ENCODE measurements at regions not wholly inside any gene's neighbourhood (a gene's known extent, or its start where the extent isn't known, plus 50 kb on each side); places are given as distances from the start of the nearest gene placed in this dataset.

- TF ChIP-seq ZNF462 (CRISPR knock-in tag; IDR thresholded peaks at IDR 0.05), result no peak
- TF ChIP-seq ETS1 (IDR thresholded peaks at IDR 0.05), result no peak
- no peak for TF ChIP-seq JUNB (IDR thresholded peaks at IDR 0.05; ENCODE audit: unreplicated experiment)
- no peak for TF ChIP-seq EZH2phosphoT487 (IDR thresholded peaks at IDR 0.05; ENCODE audit: unreplicated experiment)
- no peak for TF ChIP-seq CREB1 (CRISPR knock-in tag; IDR thresholded peaks at IDR 0.05; ENCODE audit: low read depth)
- no peak for TF ChIP-seq CTCF (conservative IDR thresholded peaks at IDR 0.05; ENCODE audit: low read depth in 2 of 2)
These were observed 566.4 kb upstream of the KCND2 start (continued) for GRCh38 chr7:119706608-119707007.

- Histone ChIP-seq H3K27me3 (ENCODE audit: insufficient read depth) (no peaks in the 10 kb centered on the region), H3K9me2 (ENCODE audit: insufficient read depth) (no peaks in the 10 kb centered on the region), H3K36me3 (ENCODE audit: insufficient read depth) (no peaks in the 10 kb centered on the region), H3K27ac (ENCODE audit: low read depth) (no peak overlapping the region), H3K4me3 (no peak overlapping the region), H2AFZ (no peak overlapping the region), H3K79me2 (replicated peaks; ENCODE audit: insufficient read depth) (no peaks in the 10 kb centered on the region), H3K4me1 (ENCODE audit: insufficient read depth) (no peaks in the 10 kb centered on the region), H4K20me1 (replicated peaks; ENCODE audit: insufficient read depth) (no peaks in the 10 kb centered on the region), H3F3A (replicated peaks; ENCODE audit: low read depth) (no peaks in the 10 kb centered on the region), H3K4me2 (no peak overlapping the region)
- H3K4me3 Mint-ChIP-seq, result no peak overlapping the region
- TF ChIP-seq EZH2phosphoT487 (IDR thresholded peaks at IDR 0.05; ENCODE audit: unreplicated experiment) (no peak), REST (IDR thresholded peaks at IDR 0.05; ENCODE audit: unreplicated experiment) (no peak)
- H3K9me3 Mint-ChIP-seq, result peaks cover under 1% of the 10 kb centered on the region; the same call in 1 of the 3 replicates
- no peak for DNase-seq (ENCODE audit: low spot score)
- no peak for ATAC-seq
- H3K27ac Mint-ChIP-seq, result no peak overlapping the region
- H3K27me3 Mint-ChIP-seq (ENCODE audit: insufficient read depth, low read depth, poor library complexity), result no peaks in the 10 kb centered on the region
- H3K36me3 Mint-ChIP-seq (ENCODE audit: low read depth), result peaks cover under 1% of the 10 kb centered on the region; the same call in 1 of the 3 replicates
- no peaks in the 10 kb centered on the region for H3K4me1 Mint-ChIP-seq
These were observed 564.1 kb upstream of the KCND2 start for GRCh38 chr7:119708891-119709290.

Measured in GM23338 (cell line).